H1 (cell line): ENCODE measurements at regions not wholly inside any gene's neighbourhood (a gene's known extent, or its start where the extent isn't known, plus 50 kb on each side); places are given as distances from the start of the nearest gene placed in this dataset.

ENCODE experiments used
- CHD1 ChIP-seq: IDR thresholded peaks from 2 replicates; pipeline ENCODE4 v1.6.1; 2012; ENCODE audit warnings: low read depth, low read length, improper control_type of control experiment
- CREB1 ChIP-seq: IDR thresholded peaks from 2 replicates; pipeline ENCODE4 v1.6.1; 2012; ENCODE audit warnings: inconsistent platforms
- CTCF ChIP-seq, 3 experiments: IDR thresholded peaks; 1 replicate in 2 of 3; 2 replicates in 1 of 3; pipeline versions ENCODE4 v1.5.1 to v1.6.1; 2011; ENCODE audit warnings: low read length in 3 of 3, mild to moderate bottlenecking in 3 of 3, inconsistent platforms in 2 of 3, low read depth in 1 of 3, moderate library complexity in 1 of 3; ENCODE audit not compliant: insufficient read depth in 1 of 3; ENCODE audit errors: control extremely low read depth in 1 of 3
- NANOG ChIP-seq: IDR thresholded peaks from 2 replicates; pipeline ENCODE4 v1.6.1; 2011; ENCODE audit warnings: low read length, low read depth, mild to moderate bottlenecking, inconsistent platforms; ENCODE audit not compliant: insufficient read depth, poor library complexity, severe bottlenecking
- POLR2A ChIP-seq, 2 experiments: IDR thresholded peaks; 1 replicate in 1 of 2; 2 replicates in 1 of 2; pipeline ENCODE4 v1.6.1; 2011; ENCODE audit warnings: low read depth in 2 of 2, low read length in 2 of 2, mild to moderate bottlenecking in 2 of 2; ENCODE audit errors: control extremely low read depth in 1 of 2
- POLR2AphosphoS5 ChIP-seq: IDR thresholded peaks from 2 replicates; pipeline ENCODE4 v1.6.1; 2011; ENCODE audit warnings: low read depth, low read length
- SUZ12 ChIP-seq: fragments of 200-600 bp; sonication (generic); IDR thresholded peaks from 2 replicates; pipeline ENCODE4 v1.6.1; 2012; ENCODE audit warnings: mild to moderate bottlenecking, inconsistent platforms, low read length, moderate library complexity, mixed read lengths
- TAF1 ChIP-seq: IDR thresholded peaks from 2 replicates; pipeline ENCODE4 v1.6.1; 2011; ENCODE audit warnings: mild to moderate bottlenecking, low read depth, low read length
- ZNF274 ChIP-seq: IDR thresholded peaks from 2 replicates; pipeline ENCODE4 v1.7.0; 2012; ENCODE audit warnings: low read length, borderline replicate concordance; ENCODE audit errors: extremely low read depth
- TF ChIP-seq, protein P1 (sequence below): fragments of 300-600 bp; sonication (generic); IDR thresholded peaks from 2 replicates; pipeline ENCODE4 v1.7.1; 2012; ENCODE audit warnings: low read length, moderate library complexity, mild to moderate bottlenecking, inconsistent platforms; ENCODE audit not compliant: insufficient replicate concordance
- TF ChIP-seq, protein P2 (sequence below): IDR thresholded peaks from 2 replicates; pipeline ENCODE4 v1.6.1; 2011; ENCODE audit warnings: low read depth, mild to moderate bottlenecking, low read length; ENCODE audit not compliant: insufficient read depth

- TF ChIP-seq TAF1 (no peak), NANOG (no peak), CREB1 (no peak), POLR2AphosphoS5 (no peak), ZNF274 (no peak), CTCF (IDR thresholded peaks at IDR 0.05; ENCODE audit: control extremely low read depth in 1 of 3, insufficient read depth in 1 of 3, low read depth in 1 of 3, low read length in 3 of 3) (no peak), SUZ12 (no peak), CHD1 (no peak), POLR2A (IDR thresholded peaks at IDR 0.05; ENCODE audit: control extremely low read depth in 1 of 2, low read depth in 2 of 2, low read length in 2 of 2) (no peak)
- TF ChIP-seq, protein P1, sequence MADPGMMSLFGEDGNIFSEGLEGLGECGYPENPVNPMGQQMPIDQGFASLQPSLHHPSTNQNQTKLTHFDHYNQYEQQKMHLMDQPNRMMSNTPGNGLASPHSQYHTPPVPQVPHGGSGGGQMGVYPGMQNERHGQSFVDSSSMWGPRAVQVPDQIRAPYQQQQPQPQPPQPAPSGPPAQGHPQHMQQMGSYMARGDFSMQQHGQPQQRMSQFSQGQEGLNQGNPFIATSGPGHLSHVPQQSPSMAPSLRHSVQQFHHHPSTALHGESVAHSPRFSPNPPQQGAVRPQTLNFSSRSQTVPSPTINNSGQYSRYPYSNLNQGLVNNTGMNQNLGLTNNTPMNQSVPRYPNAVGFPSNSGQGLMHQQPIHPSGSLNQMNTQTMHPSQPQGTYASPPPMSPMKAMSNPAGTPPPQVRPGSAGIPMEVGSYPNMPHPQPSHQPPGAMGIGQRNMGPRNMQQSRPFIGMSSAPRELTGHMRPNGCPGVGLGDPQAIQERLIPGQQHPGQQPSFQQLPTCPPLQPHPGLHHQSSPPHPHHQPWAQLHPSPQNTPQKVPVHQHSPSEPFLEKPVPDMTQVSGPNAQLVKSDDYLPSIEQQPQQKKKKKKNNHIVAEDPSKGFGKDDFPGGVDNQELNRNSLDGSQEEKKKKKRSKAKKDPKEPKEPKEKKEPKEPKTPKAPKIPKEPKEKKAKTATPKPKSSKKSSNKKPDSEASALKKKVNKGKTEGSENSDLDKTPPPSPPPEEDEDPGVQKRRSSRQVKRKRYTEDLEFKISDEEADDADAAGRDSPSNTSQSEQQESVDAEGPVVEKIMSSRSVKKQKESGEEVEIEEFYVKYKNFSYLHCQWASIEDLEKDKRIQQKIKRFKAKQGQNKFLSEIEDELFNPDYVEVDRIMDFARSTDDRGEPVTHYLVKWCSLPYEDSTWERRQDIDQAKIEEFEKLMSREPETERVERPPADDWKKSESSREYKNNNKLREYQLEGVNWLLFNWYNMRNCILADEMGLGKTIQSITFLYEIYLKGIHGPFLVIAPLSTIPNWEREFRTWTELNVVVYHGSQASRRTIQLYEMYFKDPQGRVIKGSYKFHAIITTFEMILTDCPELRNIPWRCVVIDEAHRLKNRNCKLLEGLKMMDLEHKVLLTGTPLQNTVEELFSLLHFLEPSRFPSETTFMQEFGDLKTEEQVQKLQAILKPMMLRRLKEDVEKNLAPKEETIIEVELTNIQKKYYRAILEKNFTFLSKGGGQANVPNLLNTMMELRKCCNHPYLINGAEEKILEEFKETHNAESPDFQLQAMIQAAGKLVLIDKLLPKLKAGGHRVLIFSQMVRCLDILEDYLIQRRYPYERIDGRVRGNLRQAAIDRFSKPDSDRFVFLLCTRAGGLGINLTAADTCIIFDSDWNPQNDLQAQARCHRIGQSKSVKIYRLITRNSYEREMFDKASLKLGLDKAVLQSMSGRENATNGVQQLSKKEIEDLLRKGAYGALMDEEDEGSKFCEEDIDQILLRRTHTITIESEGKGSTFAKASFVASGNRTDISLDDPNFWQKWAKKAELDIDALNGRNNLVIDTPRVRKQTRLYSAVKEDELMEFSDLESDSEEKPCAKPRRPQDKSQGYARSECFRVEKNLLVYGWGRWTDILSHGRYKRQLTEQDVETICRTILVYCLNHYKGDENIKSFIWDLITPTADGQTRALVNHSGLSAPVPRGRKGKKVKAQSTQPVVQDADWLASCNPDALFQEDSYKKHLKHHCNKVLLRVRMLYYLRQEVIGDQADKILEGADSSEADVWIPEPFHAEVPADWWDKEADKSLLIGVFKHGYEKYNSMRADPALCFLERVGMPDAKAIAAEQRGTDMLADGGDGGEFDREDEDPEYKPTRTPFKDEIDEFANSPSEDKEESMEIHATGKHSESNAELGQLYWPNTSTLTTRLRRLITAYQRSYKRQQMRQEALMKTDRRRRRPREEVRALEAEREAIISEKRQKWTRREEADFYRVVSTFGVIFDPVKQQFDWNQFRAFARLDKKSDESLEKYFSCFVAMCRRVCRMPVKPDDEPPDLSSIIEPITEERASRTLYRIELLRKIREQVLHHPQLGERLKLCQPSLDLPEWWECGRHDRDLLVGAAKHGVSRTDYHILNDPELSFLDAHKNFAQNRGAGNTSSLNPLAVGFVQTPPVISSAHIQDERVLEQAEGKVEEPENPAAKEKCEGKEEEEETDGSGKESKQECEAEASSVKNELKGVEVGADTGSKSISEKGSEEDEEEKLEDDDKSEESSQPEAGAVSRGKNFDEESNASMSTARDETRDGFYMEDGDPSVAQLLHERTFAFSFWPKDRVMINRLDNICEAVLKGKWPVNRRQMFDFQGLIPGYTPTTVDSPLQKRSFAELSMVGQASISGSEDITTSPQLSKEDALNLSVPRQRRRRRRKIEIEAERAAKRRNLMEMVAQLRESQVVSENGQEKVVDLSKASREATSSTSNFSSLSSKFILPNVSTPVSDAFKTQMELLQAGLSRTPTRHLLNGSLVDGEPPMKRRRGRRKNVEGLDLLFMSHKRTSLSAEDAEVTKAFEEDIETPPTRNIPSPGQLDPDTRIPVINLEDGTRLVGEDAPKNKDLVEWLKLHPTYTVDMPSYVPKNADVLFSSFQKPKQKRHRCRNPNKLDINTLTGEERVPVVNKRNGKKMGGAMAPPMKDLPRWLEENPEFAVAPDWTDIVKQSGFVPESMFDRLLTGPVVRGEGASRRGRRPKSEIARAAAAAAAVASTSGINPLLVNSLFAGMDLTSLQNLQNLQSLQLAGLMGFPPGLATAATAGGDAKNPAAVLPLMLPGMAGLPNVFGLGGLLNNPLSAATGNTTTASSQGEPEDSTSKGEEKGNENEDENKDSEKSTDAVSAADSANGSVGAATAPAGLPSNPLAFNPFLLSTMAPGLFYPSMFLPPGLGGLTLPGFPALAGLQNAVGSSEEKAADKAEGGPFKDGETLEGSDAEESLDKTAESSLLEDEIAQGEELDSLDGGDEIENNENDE, result no peak
- TF ChIP-seq, protein P2, sequence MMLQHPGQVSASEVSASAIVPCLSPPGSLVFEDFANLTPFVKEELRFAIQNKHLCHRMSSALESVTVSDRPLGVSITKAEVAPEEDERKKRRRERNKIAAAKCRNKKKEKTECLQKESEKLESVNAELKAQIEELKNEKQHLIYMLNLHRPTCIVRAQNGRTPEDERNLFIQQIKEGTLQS, result no peak
Measured at GRCh38 chr11:119876841-119877240, 147.8 kb upstream of the NECTIN1 start.
